ENCODE measurements at regions not wholly inside any gene's neighbourhood (a gene's known extent, or its start where the extent isn't known, plus 50 kb on each side); places are given as distances from the start of the nearest gene placed in this dataset.

DNA sequence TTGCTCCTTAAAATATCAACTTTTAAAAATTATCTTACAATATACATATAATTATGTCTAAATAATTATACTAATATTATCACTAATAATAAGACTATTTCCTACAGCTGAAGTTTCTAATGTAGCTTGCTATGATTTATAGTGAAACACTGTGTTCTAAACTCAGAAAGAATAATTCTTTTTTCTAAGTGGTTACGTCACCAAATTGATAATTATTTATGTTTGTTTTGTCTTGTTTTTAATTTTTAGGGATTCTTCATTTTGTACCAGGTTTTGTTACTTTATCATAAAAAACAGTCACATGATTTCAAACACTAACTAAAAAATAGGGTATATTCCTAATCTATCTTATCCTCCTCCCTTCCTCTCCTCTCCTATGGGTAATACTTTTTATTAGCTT lies 662.1 kb downstream of the FRK start:
- DNase-seq: no peak

DNA sequence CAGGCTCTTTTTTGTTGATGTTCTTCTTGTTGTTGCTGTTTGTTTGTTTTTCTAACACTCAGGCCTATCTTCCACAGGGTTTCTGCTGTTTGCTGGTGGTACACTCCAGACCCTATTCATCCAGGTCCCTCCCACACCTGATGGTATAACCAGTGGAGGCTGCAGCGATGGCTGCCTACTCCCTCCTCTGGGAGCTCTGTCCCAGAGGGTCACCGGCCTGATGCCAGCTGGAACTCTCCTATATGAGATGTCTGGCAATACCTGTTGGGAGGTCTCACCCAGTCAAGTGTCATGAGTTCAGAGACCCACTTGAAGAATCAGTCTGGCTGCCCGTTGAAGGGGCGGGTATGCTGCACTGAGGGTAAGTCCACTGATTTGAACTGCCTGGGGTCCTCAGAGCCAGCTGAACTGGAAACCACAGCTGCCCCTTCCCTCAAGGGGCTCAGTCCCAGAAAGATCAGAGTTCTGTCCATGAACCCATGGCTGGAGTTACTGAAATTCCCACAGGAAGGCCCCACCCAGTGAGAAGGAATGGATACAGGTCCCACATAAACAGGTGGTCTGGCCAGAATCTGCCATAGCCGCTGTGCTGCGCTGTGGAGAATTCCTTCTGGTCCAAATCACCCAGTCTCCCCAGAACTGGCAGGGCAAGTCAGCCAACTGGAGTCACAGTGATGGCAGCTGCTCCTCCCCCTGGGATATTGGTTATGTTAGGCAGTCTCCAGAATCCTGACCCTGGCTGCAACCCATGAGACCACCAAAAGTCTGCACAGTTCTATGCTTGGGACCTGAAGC lies 664.4 kb downstream of the FRK start:
- no peak for DNase-seq

DNA sequence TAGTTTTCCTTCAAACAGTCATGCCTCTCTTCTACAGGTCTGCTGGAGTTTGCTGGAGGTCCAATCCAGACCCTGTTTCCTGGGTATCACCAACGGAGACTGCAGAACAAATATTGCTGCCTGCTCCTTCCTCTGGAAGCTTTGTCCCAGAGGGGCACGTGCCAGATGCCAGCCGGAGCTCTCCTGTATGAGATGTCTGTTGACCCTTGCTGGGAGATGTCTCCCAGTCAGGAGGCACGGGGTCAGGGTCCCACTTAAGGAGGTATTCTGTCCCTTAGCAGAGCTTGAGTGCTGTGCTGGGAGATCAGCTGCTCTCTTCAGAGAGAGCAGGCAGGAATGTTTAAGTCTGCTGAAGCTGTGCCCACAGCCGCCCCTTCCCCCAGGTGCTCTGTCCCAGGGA lies 666.9 kb downstream of the FRK start:
- DNase-seq: no peak

DNA sequence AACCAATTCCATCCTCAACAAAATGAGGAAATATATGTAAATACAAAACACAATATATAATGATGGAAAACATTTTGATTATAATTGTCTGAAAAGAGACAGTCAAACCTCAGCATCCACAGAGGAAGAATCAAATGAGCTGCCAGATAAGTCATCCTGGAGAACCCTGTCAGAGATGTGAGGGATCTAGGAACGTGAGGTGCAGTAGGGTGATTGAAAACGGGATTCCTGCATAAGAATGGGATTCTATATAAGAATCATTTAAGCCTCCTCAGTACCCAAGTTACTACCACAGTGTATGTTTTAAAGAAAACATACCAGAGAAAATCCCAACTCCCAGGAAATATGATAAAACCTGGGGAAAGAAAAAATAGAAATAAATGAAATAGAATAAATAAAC lies 690.5 kb downstream of the FRK start:
- DNase-seq: no peak

DNA sequence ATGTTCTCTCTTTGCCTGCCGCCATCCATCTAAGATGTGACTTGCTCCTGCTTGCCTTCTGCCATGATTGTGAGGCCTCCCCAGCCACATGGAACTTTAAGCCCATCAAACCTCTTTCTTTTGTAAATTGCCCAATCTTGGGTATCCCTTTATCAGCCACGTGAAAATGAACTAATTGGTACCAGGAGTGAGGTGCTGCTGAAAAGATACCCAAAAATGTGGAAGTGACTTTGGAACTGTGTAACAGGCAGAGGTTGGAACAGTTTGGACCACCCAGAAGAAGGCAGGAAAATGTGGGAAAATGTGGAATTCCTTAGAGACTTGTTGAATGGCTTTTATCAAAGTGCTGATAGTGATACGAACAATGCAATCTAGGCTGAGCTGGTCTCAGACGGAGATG lies 694.9 kb downstream of the FRK start:
- no peak for DNase-seq

DNA sequence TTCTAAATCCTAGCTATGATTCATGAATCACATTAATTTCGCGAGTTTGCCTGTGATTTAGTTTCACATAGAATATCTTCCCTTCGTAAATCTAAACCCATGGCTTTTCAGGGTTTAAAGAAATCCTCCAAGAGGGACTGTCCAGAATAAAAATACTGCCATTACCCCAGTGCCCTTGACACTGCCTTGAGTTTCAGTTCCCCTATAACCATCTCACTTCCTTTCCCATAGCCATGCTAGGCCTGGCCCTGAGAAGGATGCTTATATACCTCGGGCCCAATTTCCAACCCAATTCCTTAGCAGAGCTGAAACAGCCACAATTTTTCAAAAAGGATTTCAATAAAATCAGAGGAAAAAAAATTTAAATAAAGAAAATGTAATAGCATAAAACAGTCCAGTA lies 697.3 kb downstream of the FRK start:
- no peak for DNase-seq

DNA sequence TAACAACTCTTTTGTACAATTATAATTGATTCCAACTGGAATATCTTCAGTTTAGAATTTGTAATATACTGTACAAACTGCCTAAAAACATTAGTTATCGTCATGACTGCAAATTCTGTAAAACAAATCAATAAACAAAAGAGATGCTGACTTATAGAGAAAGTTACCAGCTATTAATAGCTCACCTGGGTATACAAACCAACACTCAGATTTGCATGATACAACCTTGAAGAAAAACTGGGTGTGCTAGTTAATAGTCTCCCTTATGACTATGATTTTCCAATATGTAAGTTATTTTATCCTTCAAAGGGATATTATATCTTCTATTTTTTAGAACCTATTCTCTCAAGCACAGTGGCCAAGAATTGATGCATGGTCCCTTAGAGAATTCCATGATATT lies 698.5 kb downstream of the FRK start:
- DNase-seq: no peak

DNA sequence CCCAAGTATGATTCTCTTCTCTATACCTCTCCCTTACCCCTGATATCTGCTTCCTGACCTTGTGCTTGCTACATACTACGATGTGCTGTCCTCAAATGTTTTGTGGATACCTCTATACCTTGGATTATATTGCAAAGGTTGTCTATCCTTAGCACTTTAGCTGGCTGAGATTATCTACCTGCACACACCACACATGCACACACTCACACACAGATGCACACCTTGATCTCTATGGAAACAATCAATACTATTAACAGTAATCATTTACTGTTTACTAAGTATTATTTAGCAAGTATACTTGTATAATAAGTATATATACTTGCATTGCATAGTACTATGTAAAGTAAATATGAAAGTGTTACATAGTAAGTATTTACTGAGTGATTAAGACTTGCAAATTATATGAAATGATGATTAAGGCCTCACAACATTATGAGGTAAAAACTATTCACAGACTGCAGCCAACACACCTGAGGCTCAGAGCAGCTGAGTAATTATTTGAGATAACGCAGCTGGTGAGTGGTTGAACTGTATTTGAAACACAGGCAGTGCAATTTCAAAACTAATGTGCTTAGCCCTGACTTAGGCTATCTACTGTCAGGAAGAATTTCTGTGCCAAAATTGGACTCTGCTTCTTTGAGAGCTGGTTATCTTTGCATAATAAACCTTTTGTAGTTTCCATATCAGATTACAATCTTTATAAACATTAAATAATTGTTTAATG lies 699.9 kb downstream of the FRK start:
- no peak for DNase-seq

DNA sequence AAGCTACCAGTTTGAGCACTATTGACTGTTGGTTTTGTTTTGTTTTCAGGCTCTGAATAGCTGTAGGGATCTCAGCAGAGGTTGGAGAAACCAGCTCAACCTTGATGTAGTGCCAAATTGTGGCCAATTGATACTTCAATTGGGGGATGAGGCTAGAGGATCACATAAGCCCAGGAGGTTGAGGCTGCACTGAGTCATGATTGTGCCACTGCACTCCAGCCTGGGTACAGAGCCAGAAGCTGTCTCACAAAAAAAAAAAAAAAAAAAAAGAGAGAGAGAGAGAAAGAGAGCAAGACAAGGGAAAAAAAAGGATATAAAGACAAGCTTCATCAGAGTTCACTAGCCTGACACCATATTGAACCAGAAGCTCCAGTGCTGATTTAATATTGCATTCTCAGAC lies 702.1 kb downstream of the FRK start:
- DNase-seq: no peak

DNA sequence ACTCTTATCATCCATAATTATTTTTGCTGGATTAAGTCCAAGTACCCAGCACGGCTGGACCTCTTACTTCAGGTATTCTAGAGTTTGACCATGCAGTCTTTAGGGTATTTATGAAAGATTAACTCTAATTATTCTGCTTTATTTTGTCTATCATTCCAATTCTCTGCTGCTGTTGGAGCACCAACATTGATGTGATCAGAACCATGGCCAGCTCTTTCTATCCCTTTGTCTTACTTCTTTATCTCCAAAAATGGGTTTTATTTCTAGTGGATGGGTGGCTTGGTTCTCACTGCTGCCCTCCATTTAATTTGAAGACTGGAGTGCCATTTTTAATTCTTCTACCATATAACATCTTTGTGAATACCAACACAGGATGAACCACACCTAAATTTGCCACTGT lies 704.3 kb downstream of the FRK start:
- no peak for DNase-seq

DNA sequence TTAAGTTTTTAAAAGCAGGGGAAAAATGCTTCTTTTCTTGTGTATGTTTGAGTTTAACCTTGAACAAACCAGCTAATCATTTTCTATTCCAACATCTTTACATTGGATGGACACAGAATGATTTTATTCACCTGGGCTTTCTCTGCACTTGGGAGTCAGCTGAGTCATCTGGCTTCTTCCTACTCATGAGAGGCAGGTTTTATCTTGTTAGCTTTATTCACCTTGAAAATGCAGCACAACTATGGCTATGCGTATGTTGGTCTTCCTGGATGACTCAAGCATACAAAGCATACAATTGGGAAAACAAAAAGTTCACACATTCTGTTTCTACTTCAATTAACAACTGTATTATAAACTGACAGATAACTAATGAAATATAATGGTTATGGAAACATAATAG lies 737.7 kb downstream of the FRK start:
- no peak for DNase-seq

DNA sequence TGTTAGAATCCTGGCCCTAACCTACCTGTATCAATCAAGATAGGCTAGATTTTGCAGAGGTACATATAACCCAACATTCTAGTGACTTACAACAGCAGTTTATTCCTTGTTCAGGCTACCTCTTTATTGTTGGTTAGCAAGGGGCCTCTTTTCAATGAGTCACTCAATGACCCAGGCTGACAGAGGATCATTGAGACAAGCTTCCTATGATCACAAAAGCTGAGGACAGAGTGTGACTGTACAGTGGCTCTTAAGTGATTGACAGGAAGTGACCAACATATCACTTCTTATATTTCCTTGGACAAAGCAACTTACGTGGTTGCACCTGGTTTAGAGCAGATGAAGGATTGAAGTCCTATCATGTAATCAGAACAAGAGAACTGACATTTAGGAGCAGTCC lies 740.9 kb downstream of the FRK start:
- no peak for DNase-seq

DNA sequence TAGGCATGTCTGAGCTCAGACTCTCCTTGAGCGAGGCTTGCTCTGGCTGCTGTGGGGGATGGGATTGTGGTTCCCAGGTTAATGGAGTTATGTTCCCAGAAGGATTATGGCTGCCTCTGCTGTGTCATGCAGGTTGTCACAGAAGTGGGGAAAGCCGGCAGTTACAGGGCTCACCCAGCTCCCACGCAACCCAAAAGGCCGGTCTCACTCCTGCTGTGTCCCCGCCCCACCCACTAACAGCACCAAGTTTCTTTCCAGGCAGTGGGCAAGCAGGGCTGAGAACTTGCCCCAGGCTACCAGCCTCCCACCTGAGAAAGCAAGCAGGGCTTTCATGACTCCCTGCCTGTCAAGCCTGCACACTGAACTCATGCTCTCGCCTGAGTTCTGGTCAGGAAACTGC lies 750.5 kb downstream of the FRK start:
- DNase-seq: no peak

DNA sequence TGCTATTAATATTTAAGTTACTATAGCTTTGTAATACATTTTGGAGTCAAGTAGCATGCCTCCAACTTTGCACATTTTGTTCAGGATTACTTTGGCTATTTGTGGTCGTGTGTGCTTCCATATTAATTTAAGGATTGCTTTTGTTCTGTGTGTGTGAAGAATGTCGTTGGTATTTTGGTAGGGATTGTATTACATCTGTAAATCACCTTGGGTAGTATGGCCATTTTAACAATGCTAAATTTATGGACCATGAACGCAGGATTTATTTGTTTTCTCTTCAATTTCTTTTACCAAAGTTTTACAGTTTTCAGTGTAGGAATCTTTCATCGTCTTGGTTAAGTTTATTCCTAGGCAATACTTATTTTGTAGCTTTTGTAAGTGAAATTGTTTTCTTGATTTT lies 758.0 kb downstream of the FRK start:
- DNase-seq: no peak

DNA sequence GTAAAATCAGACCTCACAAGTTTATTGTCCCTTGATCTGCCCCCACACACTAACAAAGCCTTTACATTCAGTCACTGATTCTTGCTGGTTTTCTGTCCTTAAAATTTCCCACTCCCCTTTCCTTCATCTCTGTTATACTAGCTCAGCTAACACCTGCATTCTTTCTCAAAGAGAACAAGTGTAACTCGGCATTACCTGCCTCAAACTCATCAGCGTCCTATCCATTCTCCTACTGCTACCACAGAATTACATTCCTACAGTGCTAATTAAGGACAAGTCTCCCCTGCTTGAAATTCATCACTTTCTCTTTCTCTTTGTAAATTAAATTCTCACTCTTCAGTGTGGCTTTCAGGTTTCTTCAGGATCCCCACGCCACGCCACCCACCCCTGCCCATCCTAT lies 773.2 kb downstream of the FRK start:
- no peak for DNase-seq

DNA sequence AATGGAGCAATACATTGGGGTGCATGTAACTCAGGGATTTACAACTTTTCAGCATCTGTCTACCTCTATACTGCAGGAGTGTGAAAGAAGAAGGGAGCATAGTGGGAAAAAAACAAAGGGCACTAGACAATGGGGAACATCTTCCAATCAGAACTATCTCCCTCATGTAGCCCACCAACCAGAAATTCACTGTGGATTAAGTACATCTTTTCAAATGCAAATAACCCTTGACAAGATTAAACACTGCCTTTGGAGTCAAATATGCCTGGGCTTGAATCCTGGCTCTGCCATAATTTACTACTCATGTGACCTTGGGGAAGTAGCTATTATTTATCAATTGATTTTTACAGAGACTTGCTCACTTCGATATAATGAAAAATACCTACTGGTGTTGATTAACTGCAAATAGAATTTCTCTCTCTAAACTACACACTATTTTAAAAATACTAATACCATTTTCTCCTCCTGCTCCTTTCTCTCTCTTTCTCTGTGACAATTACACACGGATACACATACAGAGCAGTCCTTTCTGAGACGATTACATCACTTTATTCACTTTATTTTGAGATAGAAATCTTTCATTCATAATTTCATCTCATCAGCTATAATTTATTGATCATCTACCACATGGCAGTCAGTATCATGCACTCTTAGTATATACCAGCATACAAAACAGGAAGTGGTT lies 783.7 kb downstream of the FRK start:
- DNase-seq: no peak

DNA sequence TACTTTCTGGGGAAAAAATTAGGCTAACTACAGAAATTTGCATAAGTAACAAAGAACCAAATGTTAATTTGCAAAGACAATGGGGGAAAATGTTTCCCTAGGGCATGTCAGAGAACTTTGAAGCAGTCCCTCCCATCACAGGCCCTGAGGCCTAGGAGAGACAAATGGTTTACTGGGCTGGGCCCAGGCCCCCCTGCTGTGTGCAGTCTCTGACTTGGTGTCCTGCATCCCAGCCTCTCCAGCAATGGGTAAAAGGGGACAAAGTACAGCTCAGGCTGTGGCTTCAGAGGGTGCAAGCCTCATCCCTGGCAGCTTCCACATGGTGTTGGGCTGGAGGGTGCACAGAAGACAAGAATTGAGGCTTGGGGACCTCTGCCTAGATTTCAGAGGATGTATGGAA lies 788.4 kb downstream of the FRK start:
- no peak for DNase-seq

DNA sequence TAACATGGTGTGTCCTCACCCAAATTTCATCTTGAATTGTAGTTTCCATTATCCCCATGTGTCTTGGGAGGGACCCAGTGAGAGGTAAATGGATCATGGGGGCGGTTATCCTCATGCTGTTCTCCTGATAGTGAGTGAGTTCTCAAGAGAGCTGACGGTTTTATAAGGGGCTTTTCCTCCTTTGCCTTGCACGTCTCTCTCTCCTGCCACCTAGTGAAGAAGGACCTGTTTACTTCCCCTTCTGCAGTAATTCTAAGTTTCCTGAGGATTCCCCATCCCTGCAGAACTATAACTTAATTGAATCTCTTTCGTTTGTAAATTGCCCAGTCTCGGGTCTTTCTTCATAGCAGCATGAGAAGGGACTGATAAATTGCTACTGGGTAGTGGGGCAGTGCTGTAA lies 789.3 kb downstream of the FRK start:
- no peak for DNase-seq

DNA sequence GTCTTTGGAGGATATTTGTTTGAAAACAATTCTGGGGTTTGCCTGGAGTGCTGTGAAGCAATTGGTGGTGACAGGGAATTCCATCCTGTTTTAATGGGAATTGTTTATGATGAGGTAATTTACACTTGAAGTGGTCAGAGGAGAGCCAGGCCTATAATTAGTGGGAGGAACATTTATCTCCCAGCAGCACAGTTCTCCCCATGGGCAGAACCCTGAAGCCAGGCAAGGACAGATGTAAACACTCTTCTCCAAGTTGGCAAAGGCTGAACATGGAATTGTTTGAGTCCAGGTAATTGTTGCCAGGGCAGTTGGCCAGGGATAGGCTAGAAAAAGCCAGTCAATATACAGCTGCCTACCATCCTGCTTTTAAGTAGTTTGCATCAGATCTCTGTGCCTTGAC lies 789.7 kb downstream of the FRK start:
- no peak for DNase-seq

DNA sequence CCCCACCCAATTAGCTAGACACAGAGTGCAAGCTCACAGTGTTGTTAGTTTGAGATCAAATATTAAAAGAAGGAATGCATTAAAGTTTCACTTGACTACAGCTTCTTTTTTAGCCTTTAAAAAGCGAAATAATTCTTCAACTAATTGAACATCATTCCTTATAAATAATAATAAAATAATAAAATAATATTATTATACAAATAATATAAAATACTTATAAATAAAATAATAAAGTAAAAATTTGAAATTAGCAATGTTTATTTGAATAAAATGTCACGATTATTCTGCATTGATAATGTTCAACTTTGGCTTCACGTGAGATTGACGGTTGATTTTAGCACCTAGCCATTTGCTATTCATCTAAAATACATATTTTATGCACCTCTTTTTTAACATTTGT lies 819.3 kb downstream of the FRK start:
- no peak for DNase-seq

DNA sequence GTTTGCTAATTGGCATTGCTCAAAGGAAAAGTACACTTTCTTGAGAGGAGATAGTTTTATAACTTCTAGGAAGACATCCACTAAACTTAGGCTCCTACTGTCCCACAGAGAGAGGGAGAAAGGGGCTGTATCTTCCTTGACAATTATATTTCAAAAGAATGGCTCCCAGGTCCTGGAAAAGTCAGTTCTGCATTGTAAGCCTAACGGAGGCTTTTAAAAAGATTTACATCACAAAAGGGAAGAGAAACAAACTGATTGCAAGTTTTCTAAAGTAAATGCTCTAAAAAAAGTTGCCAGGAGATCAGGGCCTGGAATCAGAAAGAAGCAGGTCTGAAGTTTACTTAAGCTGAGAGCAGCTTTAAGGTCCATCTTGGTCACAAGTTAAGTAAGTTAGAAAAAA lies 839.5 kb downstream of the FRK start:
- DNase-seq: no peak

DNA sequence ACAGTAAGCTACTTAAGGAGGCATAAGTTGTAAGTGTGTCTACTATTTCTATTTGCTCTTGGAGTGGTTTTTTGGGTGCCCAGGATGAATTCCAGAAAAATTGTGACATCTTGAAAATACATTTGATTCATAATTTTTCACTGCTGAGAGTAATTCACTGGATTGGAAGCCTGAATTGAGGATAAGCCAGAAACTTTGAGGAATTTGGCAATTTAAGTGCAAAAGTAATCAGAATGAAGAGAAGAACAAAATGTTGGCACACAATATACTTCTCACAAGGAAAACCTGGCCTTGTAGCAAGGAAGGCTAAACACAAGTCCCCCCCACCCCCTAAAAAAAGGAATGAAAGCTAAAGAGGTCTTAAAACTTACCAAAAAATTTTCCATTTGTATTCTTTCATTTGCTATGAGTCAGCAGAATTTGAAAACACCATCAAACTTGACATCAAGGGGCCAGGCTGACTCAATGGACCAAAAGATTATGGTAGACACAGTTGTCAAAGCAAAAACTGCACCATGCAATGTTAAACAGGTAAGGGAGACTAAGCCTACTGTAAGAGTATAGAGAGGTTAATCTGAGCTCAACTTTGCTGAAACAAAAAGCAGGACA lies 840.0 kb downstream of the FRK start:
- DNase-seq: no peak

DNA sequence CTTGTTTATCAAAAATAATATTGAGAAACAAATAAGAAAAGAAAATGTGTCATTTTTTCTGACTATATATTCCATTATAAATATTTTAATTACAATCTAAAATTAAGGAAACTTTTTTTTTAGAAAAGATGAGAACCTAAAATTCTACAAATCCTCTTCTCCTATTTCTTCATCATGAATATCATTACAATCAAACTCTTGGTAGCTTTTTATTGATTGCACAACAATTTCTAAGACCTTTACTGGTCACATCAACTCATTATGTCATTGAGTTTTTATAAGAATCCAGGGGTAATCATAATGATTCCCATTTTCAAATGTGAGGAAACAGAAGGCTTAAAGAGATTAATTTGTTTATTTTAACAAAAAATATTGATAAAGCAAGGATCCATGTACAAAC lies 841.0 kb downstream of the FRK start:
- no peak for DNase-seq

DNA sequence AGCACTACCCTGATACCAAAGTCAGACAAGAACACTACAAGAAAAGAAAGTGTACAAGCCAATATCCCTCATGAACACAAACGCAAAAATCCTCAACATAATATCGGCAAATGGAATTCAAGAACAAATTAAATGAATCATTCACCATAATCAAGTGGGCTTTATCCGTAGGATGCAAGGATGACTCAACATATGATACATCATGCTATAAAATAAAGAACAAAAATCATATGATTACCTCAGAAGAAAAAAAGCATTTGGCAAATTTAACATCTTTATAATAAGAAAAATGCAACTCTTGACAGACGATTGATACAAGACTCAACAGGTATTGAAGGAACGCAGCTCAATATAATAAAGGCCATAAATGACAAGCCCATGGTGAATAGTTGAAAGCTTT lies 843.9 kb downstream of the FRK start:
- DNase-seq: no peak

Data from kidney glomerular epithelial cell (primary cell).